Fibroblast of skin of right biceps (primary cell): ENCODE measurements at regions not wholly inside any gene's neighbourhood (a gene's known extent, or its start where the extent isn't known, plus 50 kb on each side); places are given as distances from the start of the nearest gene placed in this dataset.
A peak's percentile ranks its signal among the peaks of the same experiment; 100 is the strongest.
"Not testable (repeated sequence)": the region's sequence is repeated elsewhere in the genome, so short reads cannot be mapped to it uniquely, and the experiment has no call there.

ENCODE experiments used
- DNase-seq: peaks from one replicate; pipeline ENCODE4 v3.0.0-alpha.2; 2013

- DNase-seq = no peak
Measured at GRCh38 chr3:20608054-20608738, 422.2 kb upstream of the SGO1 start.

GRCh38 chr3:20604659-20605058 lies 418.7 kb upstream of the SGO1 start:
- no peak for DNase-seq

GRCh38 chr3:20589275-20589674 lies 403.3 kb upstream of the SGO1 start:
- DNase-seq = no peak

DNA sequence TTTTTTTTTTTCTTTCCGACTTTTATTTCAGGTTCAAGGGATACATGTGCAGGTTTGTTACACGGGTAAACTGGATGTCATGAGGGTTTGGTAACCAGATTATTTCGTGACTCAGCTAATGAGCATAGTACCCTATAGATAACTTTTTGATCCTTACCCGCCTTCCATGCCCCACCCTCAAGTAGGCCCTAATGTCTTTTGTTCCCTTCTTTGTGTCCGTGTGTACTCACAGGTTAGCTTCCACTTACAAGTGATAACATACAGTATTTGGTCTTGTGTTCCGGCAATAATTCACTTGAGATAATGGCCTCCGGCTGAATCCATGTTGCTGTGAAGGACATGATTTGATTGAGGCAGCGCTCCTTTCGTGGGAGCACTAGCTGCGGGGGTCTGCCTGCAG lies 402.8 kb upstream of the SGO1 start:
- DNase-seq = no peak

DNA sequence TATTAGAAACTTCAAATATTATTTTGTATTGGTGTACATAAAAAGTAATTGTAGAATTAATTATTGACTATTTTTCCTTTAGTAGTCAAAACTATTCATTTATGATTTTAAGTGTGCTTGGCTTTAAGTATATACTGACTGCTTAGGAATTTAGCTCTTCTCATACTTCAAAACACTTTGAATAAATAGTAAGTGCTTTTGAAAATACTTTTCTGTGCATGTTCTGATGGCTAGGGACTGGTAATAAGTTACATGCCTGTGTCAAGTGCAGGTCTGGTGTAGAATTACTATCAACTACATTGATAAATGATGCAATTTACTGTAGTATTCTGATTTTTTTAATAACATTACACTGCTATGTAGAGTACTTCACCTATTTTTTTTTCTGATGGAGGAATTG lies 397.6 kb upstream of the SGO1 start:
- DNase-seq = no peak

- DNase-seq = no peak
Measured at GRCh38 chr3:20576228-20576627, 390.2 kb upstream of the SGO1 start.

DNA sequence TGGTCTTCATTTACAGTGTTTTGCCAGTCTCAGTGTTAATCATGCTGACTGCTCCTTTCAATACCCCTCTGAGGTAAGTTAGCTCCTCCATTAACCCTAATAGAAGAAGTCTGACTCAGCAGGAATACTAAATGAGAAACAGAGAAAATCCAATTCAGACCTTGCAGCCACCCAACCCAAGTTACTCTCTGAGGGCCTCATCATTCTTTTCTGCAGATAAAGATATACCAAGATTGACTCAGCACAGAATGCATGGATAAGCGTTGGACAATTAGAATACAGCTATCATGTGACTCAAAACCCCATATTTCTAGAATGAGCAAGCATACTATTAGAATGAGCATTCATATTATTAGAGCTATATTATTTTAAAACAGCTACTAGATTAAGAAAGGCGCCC lies 389.1 kb upstream of the SGO1 start:
- DNase-seq = peak; percentile 95

DNA sequence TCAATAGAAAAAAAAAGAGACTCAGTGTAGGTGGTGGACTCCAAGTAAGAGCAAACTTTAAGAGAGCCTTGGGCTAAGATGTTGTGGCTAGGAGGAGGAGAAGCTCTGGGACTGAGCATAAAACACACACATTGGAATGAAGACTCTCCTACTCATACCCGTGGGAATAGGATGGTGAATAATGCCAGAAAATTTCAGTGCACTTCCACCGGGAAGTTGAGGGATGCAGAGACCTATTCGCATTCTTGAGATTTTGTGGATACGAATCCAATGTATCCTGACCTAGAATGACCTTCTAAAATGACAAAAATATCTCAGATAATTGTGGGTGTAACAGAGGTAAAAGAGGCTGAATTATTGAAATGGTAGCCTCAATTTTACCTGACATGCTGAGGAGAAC lies 388.7 kb upstream of the SGO1 start:
- peak; percentile 98 for DNase-seq

DNA sequence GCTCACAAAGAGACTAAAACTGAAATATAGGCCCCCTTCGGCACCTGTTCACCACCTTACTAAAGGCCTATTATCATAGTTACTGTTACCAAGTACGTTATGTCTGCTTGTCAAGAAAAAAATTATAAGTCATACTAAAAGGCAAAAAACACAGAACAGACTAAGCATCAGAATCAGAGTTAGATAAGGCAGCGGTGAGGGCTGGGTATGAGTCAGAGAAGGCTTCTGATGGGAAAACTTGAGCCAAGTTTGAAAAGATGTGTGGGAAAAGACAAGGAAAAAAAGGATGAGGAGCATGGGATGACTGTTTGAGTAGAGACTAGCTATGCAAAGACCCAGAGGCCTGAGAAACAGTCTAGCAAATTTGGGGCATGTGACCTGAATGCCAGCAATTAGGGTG lies 387.2 kb upstream of the SGO1 start:
- DNase-seq = peak; percentile 80

DNA sequence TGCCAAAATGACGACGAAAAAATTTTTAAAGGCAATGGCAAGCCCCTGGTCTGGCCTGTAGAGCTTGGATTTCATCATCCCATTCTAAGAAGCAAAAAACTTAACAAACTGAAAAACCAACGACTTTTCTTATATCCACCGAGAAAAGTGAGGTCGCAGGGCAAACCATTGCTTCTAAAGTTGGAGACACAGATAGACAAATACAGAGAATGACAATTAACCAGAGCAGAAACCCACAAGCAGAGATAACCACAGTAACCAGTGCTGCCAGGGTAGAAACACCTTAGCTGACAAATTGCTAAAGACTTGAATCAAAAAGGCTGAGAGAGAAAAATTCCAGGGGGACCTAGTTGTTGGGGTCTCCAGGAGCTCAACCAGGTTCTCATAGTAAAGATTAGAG lies 386.5 kb upstream of the SGO1 start:
- DNase-seq = no peak

DNA sequence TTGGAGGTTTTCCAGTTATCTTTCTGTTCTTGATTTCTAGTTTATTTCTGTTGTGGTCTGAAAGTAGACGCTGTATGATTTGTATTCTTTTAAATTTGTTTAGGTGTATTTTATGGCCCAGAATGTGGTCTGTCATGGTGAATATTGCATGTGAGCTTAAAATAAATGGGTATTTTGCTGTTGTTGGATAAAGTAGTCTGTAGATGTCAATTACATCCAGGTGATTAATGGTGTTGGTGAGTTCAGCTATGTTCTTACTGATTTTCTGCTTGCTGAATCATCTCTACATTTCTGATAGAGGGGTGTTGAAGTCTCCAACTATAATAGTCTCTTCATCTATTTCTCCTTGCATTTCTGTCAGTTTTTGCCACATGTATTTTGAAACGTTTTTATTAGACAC lies 383.3 kb upstream of the SGO1 start:
- no peak for DNase-seq

- DNase-seq = no peak
Measured at GRCh38 chr3:20564966-20565365, 379.0 kb upstream of the SGO1 start.

DNA sequence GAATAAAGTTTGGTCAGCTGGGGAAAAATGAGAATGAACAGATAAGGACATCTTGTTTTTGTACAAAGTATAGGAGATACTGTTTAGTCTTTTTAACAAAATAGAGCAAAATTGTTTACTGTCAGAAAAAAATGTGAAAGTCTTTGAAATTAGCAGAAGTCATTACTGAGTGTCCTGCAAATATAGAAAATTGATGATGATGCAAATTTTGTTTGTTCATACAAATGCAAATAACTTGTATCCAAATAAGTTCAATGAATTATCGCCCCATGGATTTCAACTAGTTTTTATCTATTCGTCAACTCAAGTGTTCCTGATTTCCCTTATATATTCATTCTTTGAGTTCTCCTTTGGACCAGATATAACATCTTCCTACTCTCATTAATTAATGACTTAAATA lies 378.0 kb upstream of the SGO1 start:
- no peak for DNase-seq

DNA sequence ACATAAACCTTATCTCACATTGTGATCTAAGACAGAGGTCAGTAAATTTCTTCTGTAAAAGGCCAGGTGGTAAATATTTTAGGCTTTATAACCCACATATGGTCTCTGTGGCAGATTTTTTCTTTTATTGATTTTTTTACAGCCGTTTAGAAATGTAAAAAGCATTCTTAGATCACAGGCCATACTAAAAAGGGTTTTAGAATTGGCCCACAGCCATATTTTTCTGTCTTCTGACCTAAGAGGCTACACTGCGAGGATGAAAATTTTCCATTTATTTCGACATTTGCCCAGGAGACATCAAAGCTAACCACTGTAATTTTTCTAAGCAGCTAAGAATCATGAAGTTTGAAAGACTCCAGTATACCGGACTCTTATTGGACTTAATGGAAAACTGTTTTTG lies 377.2 kb upstream of the SGO1 start:
- DNase-seq = no peak

- peak; percentile 42 for DNase-seq
Measured at GRCh38 chr3:20561166-20561565, 375.2 kb upstream of the SGO1 start.

DNA sequence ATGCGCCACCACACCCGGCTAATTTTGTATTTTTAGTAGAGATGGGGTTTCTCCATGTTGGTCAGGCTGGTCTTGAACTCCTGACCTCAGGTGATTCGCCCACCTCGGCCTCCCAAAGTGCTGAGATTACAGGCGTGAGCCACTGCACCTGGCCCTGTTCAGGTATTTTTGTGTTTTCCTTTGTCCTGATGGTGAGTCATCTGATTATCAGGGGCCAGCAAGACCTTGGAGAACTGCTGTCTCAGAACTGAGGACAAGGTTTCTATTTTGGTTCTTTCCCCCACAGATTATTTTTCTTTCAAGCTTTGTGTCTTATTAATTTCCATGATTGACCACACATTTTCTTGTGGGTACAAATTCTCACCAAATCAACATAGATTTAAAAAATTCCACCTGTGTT lies 374.4 kb upstream of the SGO1 start:
- DNase-seq = not testable (repeated sequence)

GRCh38 chr3:20558161-20558560 lies 372.2 kb upstream of the SGO1 start:
- DNase-seq = no peak

DNA sequence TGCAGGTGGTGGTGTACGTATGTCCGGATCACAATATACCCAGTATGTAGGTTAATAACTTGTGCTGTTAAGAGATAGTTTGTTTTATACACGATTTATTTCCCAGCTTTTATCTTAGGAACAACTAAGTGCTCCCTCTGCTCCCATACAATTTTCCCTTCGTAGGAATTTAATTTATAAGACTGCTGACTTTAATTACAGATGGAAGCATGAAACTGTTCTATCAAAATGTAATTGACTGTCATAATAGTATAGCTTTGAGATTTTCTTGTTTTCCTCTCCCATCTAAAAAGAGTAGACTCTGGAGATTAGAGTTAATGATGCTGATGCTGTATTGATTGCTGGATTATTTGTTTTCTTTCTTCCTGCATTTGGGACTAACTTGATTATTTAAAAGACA lies 370.7 kb upstream of the SGO1 start:
- no peak for DNase-seq

DNA sequence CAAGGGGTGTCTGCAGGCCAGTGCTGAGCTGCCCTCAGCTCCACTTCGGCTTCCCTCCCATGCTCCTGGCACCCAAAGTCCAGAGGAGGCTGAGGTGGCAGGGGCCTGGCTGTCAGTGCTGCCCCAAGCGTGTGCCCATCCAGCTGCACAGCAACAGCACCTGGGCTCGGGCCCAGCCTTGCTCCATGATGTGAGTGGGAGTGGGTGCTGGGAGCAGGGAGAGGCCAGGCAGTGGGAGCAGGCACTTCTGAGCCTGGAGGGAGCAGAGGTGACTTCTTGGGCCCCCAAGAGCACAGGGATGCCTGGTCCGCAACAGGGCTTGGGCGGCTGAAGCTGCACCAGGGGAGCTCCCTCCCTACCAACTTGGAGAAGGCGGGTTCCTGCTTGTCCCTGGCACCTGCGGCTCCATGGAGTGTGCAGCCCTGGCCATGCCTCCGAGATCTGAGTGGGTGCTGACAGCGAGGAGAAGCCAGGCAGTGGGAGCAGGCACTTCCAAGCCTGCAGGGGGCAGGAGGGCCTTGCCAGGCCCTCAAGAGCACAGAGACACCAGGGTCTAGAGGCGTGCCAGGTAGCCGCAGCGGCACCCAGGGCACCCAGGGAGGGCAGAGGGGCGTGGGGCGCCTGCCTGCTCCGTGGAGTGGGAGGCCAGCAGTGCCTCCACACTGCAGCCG lies 366.7 kb upstream of the SGO1 start:
- DNase-seq = no peak

- DNase-seq = not testable (repeated sequence)
Measured at GRCh38 chr3:20547361-20548269, 361.6 kb upstream of the SGO1 start.

DNA sequence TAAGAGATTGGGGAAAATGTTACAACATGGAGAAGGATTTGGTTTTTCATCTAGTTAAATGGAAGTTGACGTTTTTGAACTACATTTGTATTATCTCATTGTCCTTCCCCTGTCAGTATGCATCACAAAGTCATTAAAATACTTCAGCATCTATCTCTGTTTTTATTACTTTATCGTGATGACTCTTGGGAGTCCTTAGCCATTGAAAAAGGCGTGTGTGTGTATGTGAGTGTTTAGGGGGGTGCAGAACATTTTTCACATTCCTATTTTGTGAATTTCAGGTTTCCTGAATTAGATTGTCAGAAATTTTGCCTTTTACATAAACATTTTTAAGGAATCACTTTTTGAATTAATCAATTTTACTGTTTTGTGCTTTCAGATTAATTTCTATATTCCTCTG lies 360.6 kb upstream of the SGO1 start:
- peak; percentile 75 for DNase-seq

DNA sequence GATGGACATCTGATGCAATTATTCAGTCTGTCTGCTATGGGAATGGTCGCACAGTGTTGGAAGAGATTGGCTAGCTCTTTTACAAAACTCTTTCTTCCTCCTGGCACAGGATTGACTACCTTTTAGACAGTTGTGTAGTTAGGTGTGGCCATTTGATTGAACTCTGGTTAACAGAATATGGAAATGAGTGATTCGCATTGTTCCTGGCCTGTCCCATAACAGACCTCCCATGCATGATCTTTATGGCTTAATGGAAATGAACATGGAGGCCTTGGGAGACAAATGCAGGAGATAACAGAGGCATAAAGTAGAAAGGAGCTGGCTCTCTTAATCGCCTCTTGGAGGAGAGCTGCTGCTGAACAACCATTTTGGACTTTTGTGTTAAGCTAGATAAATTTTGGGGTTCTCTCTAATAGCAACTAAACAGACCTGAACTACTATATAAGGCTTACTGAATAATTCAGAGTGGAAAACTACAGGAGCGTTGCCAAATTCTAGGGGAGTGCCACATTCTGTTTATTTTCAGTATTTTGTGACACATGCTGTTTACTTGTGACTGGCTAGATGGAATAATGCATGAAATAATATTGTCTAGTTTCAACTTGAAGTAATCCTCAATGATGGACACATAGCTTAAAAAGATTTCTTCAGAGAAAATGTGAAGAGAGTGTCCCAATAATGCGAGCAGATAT lies 357.7 kb upstream of the SGO1 start:
- DNase-seq = no peak

DNA sequence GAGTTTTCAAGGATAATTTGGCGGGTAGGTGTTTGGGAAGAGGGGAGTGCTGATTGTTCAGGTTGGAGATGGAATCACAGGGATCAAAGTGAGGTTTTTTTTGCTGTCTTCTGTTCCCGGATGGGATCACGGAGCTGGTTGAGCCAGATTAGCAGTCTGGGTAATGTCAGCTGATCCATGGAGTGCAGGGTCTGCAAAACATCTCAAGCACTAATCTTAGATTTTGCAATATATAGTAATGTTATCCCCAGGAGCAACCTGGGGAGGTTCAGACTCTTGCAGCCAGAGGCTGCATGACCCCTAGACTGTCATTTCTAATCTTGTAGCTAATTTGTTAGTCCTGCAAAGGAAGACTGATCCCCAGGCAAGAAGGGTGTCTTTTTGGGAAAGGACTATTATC lies 354.1 kb upstream of the SGO1 start:
- DNase-seq = no peak
